ENCODE measurements at regions not wholly inside any gene's neighbourhood (a gene's known extent, or its start where the extent isn't known, plus 50 kb on each side); places are given as distances from the start of the nearest gene placed in this dataset.

GRCh38 chr11:128301756-128302155 is 285.6 kb downstream of the ETS1 start:
- DNase-seq (ENCODE audit: low spot score), result no peak

- no peak for DNase-seq (ENCODE audit: low spot score)
These were observed 286.6 kb downstream of the ETS1 start for GRCh38 chr11:128300785-128301184.

- DNase-seq (ENCODE audit: low spot score), result no peak
These were observed 288.1 kb downstream of the ETS1 start for GRCh38 chr11:128299132-128299726.

- DNase-seq (ENCODE audit: low spot score), result no peak
These were observed 289.1 kb downstream of the ETS1 start for GRCh38 chr11:128298271-128298670.

- DNase-seq (ENCODE audit: low spot score), result no peak
These were observed 289.6 kb downstream of the ETS1 start for GRCh38 chr11:128297805-128298204.

- no peak for DNase-seq (ENCODE audit: low spot score)
These were observed 290.2 kb downstream of the ETS1 start for GRCh38 chr11:128297091-128297651.

- DNase-seq (ENCODE audit: low spot score), result no peak
These were observed 292.7 kb downstream of the ETS1 start for GRCh38 chr11:128294671-128295050.

GRCh38 chr11:128294001-128294670 is 293.2 kb downstream of the ETS1 start:
- DNase-seq (ENCODE audit: low spot score), result no peak

- DNase-seq (ENCODE audit: low spot score), result no peak
These were observed 295.5 kb downstream of the ETS1 start for GRCh38 chr11:128291835-128292234.

- no peak for DNase-seq (ENCODE audit: low spot score)
These were observed 296.4 kb downstream of the ETS1 start for GRCh38 chr11:128291007-128291406.

- peak; percentile 63 for DNase-seq (ENCODE audit: low spot score)
These were observed 297.1 kb downstream of the ETS1 start for GRCh38 chr11:128290106-128290840.

GRCh38 chr11:128289048-128289447 is 298.3 kb downstream of the ETS1 start:
- peak; percentile 7 for DNase-seq (ENCODE audit: low spot score)

GRCh38 chr11:128288368-128288767 is 299.0 kb downstream of the ETS1 start:
- DNase-seq (ENCODE audit: low spot score), result no peak

- DNase-seq (ENCODE audit: low spot score), result no peak
These were observed 302.0 kb downstream of the ETS1 start for GRCh38 chr11:128285321-128285720.

- DNase-seq (ENCODE audit: low spot score), result no peak
These were observed 302.7 kb downstream of the ETS1 start for GRCh38 chr11:128284634-128285033.

GRCh38 chr11:128283451-128283850 is 303.9 kb downstream of the ETS1 start:
- no peak for DNase-seq (ENCODE audit: low spot score)

- no peak for DNase-seq (ENCODE audit: low spot score)
These were observed 305.3 kb downstream of the ETS1 start for GRCh38 chr11:128282053-128282452.

GRCh38 chr11:128279866-128280265 is 307.5 kb downstream of the ETS1 start:
- DNase-seq (ENCODE audit: low spot score), result no peak

- DNase-seq (ENCODE audit: low spot score), result no peak
These were observed 313.6 kb downstream of the ETS1 start for GRCh38 chr11:128273736-128274135.

GRCh38 chr11:128271401-128271800 is 316.0 kb downstream of the ETS1 start:
- no peak for DNase-seq (ENCODE audit: low spot score)

- no peak for DNase-seq (ENCODE audit: low spot score)
These were observed 317.9 kb downstream of the ETS1 start for GRCh38 chr11:128269466-128269865.

- DNase-seq (ENCODE audit: low spot score), result no peak
These were observed 320.5 kb downstream of the ETS1 start for GRCh38 chr11:128266893-128267292.
